ENCODE measurements at regions not wholly inside any gene's neighbourhood (a gene's known extent, or its start where the extent isn't known, plus 50 kb on each side); places are given as distances from the start of the nearest gene placed in this dataset.
"Not testable (repeated sequence)": the region's sequence is repeated elsewhere in the genome, so short reads cannot be mapped to it uniquely, and the experiment has no call there.

- no peak for DNase-seq
Measured at GRCh38 chr3:74036102-74036501, 411.4 kb upstream of the PDZRN3 start.

DNA sequence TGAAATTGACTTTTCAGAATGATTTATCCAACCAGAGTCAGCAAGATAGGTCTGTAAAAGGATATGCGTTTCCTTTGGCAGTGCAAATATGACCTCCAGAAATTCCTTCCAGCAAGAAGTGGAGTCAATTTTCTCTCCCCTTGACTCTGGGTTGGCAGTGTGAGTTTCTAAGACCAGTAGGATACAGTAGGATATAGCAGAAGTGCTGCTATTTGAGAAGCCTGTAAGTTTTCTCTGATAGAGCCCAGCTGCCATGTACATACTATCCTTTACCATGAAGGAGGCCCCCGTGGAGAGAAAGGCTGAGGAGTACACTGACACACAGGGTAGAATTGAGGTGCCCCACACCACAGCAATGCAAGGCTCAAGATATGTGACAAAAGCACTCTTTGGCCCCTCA lies 409.1 kb upstream of the PDZRN3 start:
- DNase-seq: no peak

- no peak for DNase-seq
Measured at GRCh38 chr3:74033381-74033780, 408.6 kb upstream of the PDZRN3 start.

- DNase-seq: no peak
Measured at GRCh38 chr3:74027121-74027520, 402.4 kb upstream of the PDZRN3 start.

GRCh38 chr3:74023395-74023794 lies 398.7 kb upstream of the PDZRN3 start:
- no peak for DNase-seq

- DNase-seq: no peak
Measured at GRCh38 chr3:74021449-74021848, 396.7 kb upstream of the PDZRN3 start.

- no peak for DNase-seq
Measured at GRCh38 chr3:74009961-74010844, 385.5 kb upstream of the PDZRN3 start.

GRCh38 chr3:74004386-74004785 lies 379.6 kb upstream of the PDZRN3 start:
- no peak for DNase-seq

GRCh38 chr3:74003734-74004133 lies 379.0 kb upstream of the PDZRN3 start:
- no peak for DNase-seq

- no peak for DNase-seq
Measured at GRCh38 chr3:74001436-74001835, 376.7 kb upstream of the PDZRN3 start.

DNA sequence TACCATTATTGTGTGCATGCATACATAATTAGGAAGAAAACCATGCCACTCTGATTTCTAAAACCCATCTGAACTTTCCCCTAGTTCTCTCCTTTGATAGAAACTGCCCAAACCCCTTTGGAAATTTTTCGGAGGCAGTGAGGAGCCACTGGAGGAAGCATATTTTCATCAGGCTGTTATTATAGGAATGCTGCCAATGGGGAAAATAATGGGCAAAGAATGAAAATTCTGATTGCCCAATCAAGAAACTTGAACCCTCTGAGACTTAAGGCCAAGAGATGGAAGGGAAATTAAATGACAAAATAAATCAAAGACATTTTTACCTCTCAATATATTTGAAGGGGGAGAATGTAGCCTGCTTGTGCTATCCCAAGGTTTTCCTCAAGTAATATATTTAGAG lies 376.0 kb upstream of the PDZRN3 start:
- no peak for DNase-seq

GRCh38 chr3:73999501-73999900 lies 374.8 kb upstream of the PDZRN3 start:
- DNase-seq: no peak

DNA sequence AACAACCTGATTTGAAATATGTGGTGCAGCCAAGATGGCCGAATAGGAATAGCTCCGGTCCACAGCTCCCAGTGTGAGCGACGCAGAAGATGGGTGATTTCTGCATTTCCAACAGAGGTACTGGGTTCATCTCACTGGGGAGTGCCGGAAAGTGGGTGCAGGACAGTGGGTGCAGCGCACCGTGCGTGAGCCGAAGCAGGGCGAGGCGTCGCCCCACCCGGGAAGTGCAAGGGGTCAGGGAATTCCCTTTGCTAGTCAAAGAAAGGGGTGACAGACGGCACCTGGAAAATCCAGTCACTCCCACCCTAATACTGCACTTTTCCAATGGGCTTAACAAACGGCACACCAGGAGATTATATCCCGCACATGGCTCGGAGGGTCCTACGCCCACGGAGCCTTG lies 365.9 kb upstream of the PDZRN3 start:
- DNase-seq: not testable (repeated sequence)

DNA sequence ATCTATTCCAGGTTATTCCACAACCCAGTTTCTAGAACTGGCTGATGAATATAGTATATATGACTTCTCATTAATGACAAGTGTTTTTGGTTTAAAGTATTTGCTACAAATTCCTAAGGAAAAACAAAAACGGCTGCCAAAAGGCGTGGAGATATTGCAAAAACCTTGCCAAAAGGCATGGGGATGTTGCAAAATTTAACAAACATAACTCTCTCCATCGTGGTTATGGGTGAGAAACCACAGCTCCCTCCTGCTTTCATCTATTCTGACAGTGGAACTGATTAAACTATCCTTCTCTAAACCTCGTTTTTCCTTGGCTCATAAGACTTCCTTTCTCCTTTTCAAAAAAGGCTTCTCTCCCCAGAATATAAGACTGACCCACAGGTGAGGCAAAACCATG lies 342.0 kb upstream of the PDZRN3 start:
- DNase-seq: no peak

DNA sequence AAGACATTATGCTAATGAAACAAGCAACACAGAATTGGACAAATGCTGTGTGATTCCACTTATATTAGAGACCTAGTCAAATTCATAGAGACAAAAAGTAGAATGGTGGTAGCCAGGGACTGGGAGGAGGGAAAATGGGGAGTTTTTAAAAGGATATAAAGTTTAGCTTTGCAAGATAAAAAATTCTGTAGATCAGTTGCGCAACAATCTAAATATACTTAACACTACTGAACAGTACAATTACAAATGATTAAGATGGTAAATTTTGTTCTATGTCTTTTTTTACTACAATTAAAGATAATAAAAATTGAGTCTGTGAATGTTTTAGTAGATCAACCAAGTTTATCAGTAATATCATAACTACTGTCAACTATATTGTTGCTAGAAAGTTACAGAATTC lies 340.1 kb upstream of the PDZRN3 start:
- DNase-seq: no peak

DNA sequence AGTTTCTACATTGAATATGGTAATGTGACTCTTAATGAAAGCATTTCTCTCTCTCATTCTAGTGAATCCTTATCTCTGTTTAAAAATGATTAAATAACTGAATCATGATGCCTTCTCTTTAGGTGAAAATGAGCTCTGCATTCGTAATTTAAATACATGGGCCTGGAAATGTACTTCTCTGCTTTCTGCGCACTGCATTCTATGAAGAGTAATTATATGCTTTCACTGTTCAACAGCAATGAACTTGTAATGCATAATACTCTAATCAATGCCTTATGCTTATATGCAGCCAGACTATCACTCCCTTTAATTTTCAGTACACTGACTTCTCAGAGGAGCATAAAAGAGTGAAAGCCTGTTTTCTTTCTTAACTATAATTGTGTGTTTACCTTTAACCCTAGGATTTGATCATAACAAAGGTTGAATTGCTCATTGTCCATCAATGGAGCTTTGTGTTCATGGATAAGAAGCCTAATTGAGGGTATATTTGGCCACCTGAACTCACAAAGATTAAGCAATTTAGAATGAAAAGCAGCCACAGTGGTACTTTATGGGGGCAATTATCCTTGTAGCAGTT lies 330.8 kb upstream of the PDZRN3 start:
- DNase-seq: no peak

GRCh38 chr3:73954506-73954905 lies 329.8 kb upstream of the PDZRN3 start:
- DNase-seq: no peak

GRCh38 chr3:73952781-73953180 lies 328.0 kb upstream of the PDZRN3 start:
- DNase-seq: no peak

DNA sequence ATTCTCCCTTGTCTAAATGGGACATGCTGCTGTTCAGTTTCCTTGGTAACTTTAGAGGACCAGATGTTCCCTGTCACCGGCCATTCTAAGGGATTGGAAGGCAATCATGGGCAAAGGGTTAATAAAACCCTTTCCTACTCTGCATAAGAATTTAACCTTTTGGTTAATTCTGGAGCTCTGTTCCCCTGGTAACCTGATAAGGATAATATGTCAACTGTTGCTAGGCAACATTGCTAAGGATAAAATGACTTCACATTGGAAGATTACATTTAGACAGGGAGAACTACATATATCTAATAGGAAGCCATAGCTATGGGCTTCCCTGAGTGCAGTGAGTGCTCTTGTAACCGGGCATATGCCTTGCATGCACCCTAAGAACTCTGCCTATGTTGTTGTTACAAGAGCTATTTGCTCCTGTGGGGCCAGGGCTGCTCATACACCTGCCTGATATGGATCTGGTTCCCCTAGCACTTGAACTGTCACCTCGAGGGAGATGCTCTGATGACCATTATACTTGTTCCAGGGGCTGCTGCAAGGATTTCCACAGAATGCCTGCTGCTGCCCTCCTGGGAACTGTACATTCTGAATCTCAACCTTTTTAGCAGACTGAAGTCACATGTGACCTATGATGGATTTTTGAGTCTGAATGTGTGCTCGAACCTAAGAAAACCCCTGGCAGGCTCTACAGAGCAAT lies 326.3 kb upstream of the PDZRN3 start:
- DNase-seq: no peak

DNA sequence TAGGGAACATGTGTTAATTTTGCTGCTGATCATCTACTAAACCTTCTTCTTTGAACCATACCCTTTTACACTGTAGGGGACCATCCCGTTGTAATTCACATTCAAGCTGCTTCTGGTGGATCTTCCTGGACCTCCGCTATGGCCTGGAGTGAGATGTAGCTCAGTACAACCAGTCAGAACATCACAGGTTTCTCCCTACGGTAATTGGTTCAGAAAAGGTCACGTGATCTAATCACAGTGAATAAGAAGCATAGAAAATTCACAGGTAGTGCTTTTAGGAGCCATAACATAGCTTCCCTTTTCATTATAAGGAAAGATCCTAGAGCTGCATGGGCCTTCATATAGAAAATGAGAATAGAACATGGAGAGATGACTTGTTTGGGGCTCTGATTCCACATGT lies 320.8 kb upstream of the PDZRN3 start:
- no peak for DNase-seq

- DNase-seq: no peak
Measured at GRCh38 chr3:73939985-73940384, 315.2 kb upstream of the PDZRN3 start.

GRCh38 chr3:73933585-73933984 lies 308.8 kb upstream of the PDZRN3 start:
- no peak for DNase-seq

DNA sequence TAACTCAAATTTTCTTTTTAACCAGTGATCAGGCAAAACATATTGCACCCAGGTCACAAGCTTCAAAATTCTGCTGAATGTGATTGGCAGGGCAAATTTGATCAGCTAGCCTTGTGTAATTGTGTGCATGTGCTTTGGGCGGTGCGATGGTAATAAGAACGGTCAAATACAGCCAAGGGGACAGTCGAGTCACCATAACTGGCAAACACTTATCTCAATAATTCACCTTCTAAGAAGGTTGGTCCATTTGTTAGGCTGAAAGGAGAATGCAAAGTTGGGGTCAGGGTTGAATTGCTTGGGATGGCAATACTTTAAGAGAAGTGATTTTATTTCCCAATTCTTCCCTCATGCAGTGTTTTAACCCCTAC lies 302.4 kb upstream of the PDZRN3 start:
- no peak for DNase-seq
